ENCODE measurements at regions not wholly inside any gene's neighbourhood (a gene's known extent, or its start where the extent isn't known, plus 50 kb on each side); places are given as distances from the start of the nearest gene placed in this dataset.

DNA sequence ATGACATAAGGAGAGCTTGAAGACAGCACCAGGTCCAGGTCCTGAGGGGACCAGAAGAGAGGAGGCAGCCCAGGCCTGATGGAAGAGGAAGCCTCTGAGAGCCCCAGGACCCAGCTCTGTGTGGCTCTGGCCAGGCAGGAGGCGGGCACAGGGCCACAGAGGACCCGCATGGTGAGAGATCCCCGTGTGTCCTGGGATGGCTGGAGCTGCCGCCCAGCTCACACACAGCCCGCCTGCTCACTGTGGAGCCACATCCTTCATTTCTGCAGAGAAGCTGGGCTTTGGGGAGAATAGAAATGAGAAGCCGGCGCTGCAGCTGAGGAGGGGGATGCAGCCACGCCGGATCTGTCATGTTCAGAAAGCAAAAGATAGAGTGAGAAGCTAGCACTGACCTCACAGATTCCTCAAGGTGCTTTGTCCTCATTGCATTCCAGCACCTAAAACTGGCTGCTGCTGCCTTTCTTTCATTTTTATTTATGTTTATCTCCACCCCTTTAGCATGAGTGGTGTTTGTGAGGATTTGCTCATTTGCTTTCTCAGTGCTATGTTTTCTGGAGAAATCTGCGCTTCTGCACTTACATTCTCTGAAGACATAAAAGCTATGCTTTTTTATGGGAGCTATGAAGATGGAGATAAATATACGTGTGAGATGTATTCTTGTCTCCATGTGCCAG is 307.6 kb upstream of the MYT1L start:
- Mint-ChIP-seq H3K4me3 (no peak overlapping the region), H3K27ac (no peak overlapping the region), H3K9me3 (peaks cover 0 to 3% (median 0%) of the 10 kb centered on the region in 7 donors), H3K4me1 (no peaks in the 10 kb centered on the region), H3K27me3 (peaks cover 4 to 16% (median 8%) of the 10 kb centered on the region in 3 donors), H3K36me3 (peaks cover 0 to 6% of the 10 kb centered on the region in 2 donors)
- ATAC-seq (ENCODE audit: low read depth in 2 of 2) (no peak), DNase-seq (no peak)

- Mint-ChIP-seq H3K27ac (peak overlapping the region in 1 of 6 donors; percentile 21), H3K4me3 (no peak overlapping the region), H3K9me3 (peaks cover 0 to 7% (median 2%) of the 10 kb centered on the region in 7 donors), H3K27me3 (peaks cover 5 to 16% (median 8%) of the 10 kb centered on the region in 3 donors), H3K36me3 (peaks cover 0 to 6% of the 10 kb centered on the region in 2 donors), H3K4me1 (no peaks in the 10 kb centered on the region)
- ATAC-seq (ENCODE audit: low read depth in 2 of 2) (no peak), DNase-seq (no peak)
Measured at GRCh38 chr2:2636813-2637212, 305.7 kb upstream of the MYT1L start.

GRCh38 chr2:2635025-2635528 is 304.0 kb upstream of the MYT1L start:
- Mint-ChIP-seq H3K27me3 (peaks cover 8 to 23% (median 11%) of the 10 kb centered on the region in 3 donors), H3K9me3 (peaks cover 0 to 19% (median 4%) of the 10 kb centered on the region in 7 donors), H3K4me3 (no peak overlapping the region), H3K36me3 (peaks cover 0 to 14% of the 10 kb centered on the region in 2 donors), H3K27ac (no peak overlapping the region), H3K4me1 (no peaks in the 10 kb centered on the region)
- DNase-seq: no peak
- ATAC-seq (ENCODE audit: low read depth in 2 of 2): no peak

DNA sequence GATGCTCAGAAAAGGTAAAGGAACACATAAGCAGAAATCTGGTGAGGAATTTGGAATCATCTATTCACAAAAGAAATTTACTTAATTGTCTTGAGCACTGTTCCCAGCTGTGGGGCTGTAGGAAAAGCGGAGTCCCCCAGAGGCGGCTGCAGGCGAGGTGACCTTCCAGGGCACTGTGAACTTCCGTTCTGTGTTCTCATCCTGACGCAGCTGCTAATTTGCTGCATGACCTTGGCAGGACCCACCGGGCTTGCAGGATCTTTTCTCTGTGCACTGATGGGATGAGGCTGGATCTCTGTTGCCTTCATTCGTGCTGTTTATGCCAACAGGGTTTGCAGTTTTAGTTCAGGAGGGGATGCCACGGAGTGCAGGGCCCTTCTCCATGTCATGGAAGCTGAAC is 301.9 kb upstream of the MYT1L start:
- peaks cover 0 to 19% (median 4%) of the 10 kb centered on the region in 7 donors for H3K9me3 Mint-ChIP-seq

GRCh38 chr2:2623939-2624338 is 292.9 kb upstream of the MYT1L start:
- no peaks in the 10 kb centered on the region for H3K4me1 Mint-ChIP-seq
- peaks cover 0 to 14% (median 3%) of the 10 kb centered on the region in 7 donors for H3K9me3 Mint-ChIP-seq
- no peak for ATAC-seq (ENCODE audit: low read depth in 2 of 2)
- H3K27me3 Mint-ChIP-seq: peaks cover 6 to 8% (median 7%) of the 10 kb centered on the region in 3 donors
- H3K4me3 Mint-ChIP-seq: no peak overlapping the region
- no peak for DNase-seq
- H3K27ac Mint-ChIP-seq: no peak overlapping the region
- H3K36me3 Mint-ChIP-seq: no peaks in the 10 kb centered on the region

More for the DNA sequence above, 301.9 kb upstream of the MYT1L start:
- Mint-ChIP-seq H3K4me1 (no peaks in the 10 kb centered on the region), H3K27me3 (peaks cover 8 to 21% (median 11%) of the 10 kb centered on the region in 3 donors), H3K36me3 (peaks cover 0 to 14% of the 10 kb centered on the region in 2 donors), H3K27ac (no peak overlapping the region), H3K4me3 (no peak overlapping the region)
- DNase-seq: no peak
- ATAC-seq (ENCODE audit: low read depth in 2 of 2): no peak

GRCh38 chr2:2621855-2622254 is 290.8 kb upstream of the MYT1L start:
- Mint-ChIP-seq H3K27me3 (peaks cover 8 to 17% (median 9%) of the 10 kb centered on the region in 3 donors), H3K4me1 (no peaks in the 10 kb centered on the region), H3K4me3 (no peak overlapping the region), H3K27ac (peak overlapping the region in 1 of 6 donors; percentile 33), H3K9me3 (peaks cover 0 to 14% (median 3%) of the 10 kb centered on the region in 7 donors), H3K36me3 (no peaks in the 10 kb centered on the region)
- no peak for ATAC-seq (ENCODE audit: low read depth in 2 of 2)
- DNase-seq: no peak

DNA sequence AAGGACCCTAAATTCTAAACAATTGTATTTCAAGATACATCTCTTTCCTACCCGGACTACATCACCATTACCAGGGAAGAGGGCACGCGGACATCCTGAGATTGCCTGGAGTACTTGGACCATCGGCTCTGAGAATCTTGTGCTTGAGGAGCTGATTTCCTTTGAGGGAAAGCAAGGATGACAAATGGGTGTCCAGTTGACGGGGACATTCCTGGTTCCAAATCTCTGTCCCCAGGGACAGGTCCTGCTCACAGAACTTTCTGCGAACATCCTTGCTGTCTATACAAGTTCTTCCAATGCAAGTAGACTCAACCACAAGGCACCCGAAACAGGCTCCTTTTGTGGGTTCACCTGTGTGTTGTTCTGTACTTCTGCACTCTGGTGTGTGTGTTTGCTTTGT is 289.5 kb upstream of the MYT1L start:
- Mint-ChIP-seq H3K27me3 (peaks cover 18 to 22% (median 18%) of the 10 kb centered on the region in 3 donors), H3K9me3 (peaks cover 0 to 14% (median 2%) of the 10 kb centered on the region in 7 donors), H3K27ac (no peak overlapping the region), H3K4me1 (no peaks in the 10 kb centered on the region), H3K4me3 (no peak overlapping the region), H3K36me3 (peaks cover 0 to 6% of the 10 kb centered on the region in 2 donors)
- DNase-seq (no peak), ATAC-seq (ENCODE audit: low read depth in 2 of 2) (no peak)

- DNase-seq (no peak), ATAC-seq (ENCODE audit: low read depth in 2 of 2) (no peak)
- H3K36me3 Mint-ChIP-seq: peaks cover 0 to 6% of the 10 kb centered on the region in 2 donors
- H3K27ac Mint-ChIP-seq: no peak overlapping the region
- peaks cover 0 to 14% (median 2%) of the 10 kb centered on the region in 7 donors for H3K9me3 Mint-ChIP-seq
- H3K27me3 Mint-ChIP-seq: peaks cover 18 to 22% (median 18%) of the 10 kb centered on the region in 3 donors
- H3K4me3 Mint-ChIP-seq: no peak overlapping the region
- no peaks in the 10 kb centered on the region for H3K4me1 Mint-ChIP-seq
Measured at GRCh38 chr2:2619995-2620394, 288.9 kb upstream of the MYT1L start.

DNA sequence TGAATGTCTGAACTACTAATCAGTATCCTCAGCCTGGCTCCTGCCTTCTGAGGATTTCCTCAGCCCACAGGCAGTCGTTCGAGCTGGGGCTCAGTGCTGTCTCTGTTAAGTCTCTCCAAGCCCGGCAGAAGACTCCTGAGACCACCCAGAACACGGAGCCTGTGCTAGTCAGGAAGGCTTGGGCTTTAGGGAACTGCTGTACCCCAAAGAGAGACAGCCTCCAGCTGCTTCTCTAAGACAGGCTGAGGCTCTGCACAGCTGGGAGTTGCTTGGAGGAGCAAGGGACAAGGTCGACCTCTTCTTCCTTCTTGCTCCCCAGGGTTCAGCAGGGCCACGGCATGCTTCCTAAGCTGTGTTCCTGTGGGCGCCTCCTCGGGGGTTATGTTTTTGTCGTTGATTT is 283.4 kb upstream of the MYT1L start:
- Mint-ChIP-seq H3K4me1 (peaks cover 5 to 8% (median 7%) of the 10 kb centered on the region in 3 donors), H3K4me3 (peak overlapping the region in 2 of 8 donors; percentile 10 to 15), H3K9me3 (peaks cover 6 to 19% (median 9%) of the 10 kb centered on the region in 7 donors), H3K27me3 (peaks cover 10 to 21% (median 12%) of the 10 kb centered on the region in 3 donors), H3K36me3 (peaks cover 0 to 14% of the 10 kb centered on the region in 2 donors), H3K27ac (peak overlapping the region in 2 of 6 donors; percentile 24 to 55)
- no peak for DNase-seq
- ATAC-seq (ENCODE audit: low read depth in 2 of 2): no peak

DNA sequence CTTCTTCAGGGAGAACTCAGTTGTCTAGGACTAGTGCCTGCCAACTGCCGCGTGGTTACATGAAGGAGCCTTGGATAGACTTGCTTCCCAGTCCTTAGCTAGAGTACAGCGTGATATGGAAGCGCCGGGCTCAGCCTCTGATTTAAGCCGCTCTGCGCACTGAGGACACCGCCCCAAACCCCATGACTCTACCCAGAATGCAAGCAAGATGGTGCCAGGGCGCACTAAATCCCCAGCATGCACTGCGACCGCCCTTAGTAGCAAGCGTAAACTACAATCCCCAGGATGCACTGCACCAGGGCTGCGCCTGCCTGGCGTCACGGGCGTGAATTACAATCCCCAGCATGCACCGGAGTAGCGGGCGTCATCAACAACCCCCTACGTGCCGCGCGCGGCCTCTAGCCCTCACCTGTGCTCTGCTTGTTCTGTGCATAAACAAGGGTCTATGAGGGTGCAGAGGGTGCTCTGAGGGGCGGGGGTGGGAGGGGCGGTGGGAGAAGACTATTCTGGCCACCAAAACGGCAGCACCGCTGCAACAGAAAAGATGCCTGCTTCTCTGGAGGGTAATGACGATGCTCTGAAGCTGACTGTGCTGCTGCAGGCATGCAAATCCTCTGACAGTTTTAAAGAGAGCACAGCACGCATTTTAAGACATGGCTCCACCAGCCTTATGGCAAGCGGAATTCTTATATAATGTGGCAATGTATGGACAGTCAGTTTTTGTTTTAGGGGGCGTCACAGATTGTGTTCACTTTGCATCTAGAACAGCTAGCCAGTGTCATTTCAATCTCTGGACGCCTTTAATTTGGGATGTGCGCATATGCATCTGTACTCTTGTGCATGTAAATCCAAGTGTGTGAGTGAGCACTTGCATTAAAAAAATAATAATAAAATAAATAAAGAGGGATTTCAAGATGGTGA is 282.5 kb upstream of the MYT1L start:
- DNase-seq (peak; percentile 70), ATAC-seq (ENCODE audit: low read depth in 2 of 2) (peak; percentile 96 to 98)
- H3K27me3 Mint-ChIP-seq: peaks cover 12 to 19% (median 16%) of the 10 kb centered on the region in 3 donors
- peak overlapping the region; percentile 50 to 90 (median 82) for H3K4me3 Mint-ChIP-seq
- peaks cover 0 to 14% of the 10 kb centered on the region in 2 donors for H3K36me3 Mint-ChIP-seq
- peaks cover 6 to 19% (median 9%) of the 10 kb centered on the region in 7 donors for H3K9me3 Mint-ChIP-seq
- H3K27ac Mint-ChIP-seq: peak overlapping the region in 4 of 6 donors; percentile 16 to 82 (median 47)
- peaks cover 5 to 8% (median 7%) of the 10 kb centered on the region in 3 donors for H3K4me1 Mint-ChIP-seq

DNA sequence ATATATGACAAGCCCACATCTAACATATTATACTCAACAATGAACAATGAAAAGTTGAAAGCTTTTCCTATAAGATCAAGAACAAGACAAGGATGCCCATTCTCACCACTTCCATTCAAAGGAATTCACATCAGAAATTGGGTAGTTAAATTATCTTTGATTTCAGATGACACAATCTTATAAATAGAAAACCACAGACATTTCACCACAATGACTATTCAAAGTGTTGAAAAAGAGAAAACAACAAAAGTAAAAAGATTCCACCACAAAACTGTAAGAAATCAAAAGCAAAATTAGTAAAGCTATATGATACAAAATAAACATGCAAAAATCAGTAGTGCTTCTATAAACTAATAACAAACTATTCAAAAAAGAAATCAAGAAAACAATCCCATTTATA is 279.7 kb upstream of the MYT1L start:
- peaks cover 5 to 8% (median 7%) of the 10 kb centered on the region in 3 donors for H3K4me1 Mint-ChIP-seq
- H3K36me3 Mint-ChIP-seq: peaks cover 0 to 8% of the 10 kb centered on the region in 2 donors
- H3K9me3 Mint-ChIP-seq: peaks cover 6 to 19% (median 8%) of the 10 kb centered on the region in 7 donors
- no peak overlapping the region for H3K27ac Mint-ChIP-seq
- no peak for ATAC-seq (ENCODE audit: low read depth in 2 of 2)
- no peak for DNase-seq
- peak overlapping the region in 1 of 8 donors; percentile 40 for H3K4me3 Mint-ChIP-seq
- peaks cover 13 to 18% (median 15%) of the 10 kb centered on the region in 3 donors for H3K27me3 Mint-ChIP-seq

GRCh38 chr2:2600366-2600765 is 269.3 kb upstream of the MYT1L start:
- Mint-ChIP-seq H3K27me3 (peaks cover 10 to 24% (median 20%) of the 10 kb centered on the region in 3 donors), H3K36me3 (no peaks in the 10 kb centered on the region), H3K4me3 (no peak overlapping the region), H3K27ac (no peak overlapping the region), H3K9me3 (peaks cover 0 to 14% (median 6%) of the 10 kb centered on the region in 7 donors), H3K4me1 (no peaks in the 10 kb centered on the region)
- DNase-seq: no peak
- ATAC-seq (ENCODE audit: low read depth in 2 of 2): no peak

- H3K9me3 Mint-ChIP-seq: peaks cover 0 to 17% (median 6%) of the 10 kb centered on the region in 7 donors
- H3K4me1 Mint-ChIP-seq: no peaks in the 10 kb centered on the region
- no peaks in the 10 kb centered on the region for H3K36me3 Mint-ChIP-seq
- DNase-seq (no peak), ATAC-seq (ENCODE audit: low read depth in 2 of 2) (no peak)
- peaks cover 5 to 17% (median 13%) of the 10 kb centered on the region in 3 donors for H3K27me3 Mint-ChIP-seq
- H3K27ac Mint-ChIP-seq: no peak overlapping the region
- H3K4me3 Mint-ChIP-seq: no peak overlapping the region
Measured at GRCh38 chr2:2599441-2599840, 268.4 kb upstream of the MYT1L start.
